MM.1S (cell line): ENCODE measurements at regions not wholly inside any gene's neighbourhood (a gene's known extent, or its start where the extent isn't known, plus 50 kb on each side); places are given as distances from the start of the nearest gene placed in this dataset.

Source experiments
- CTCF ChIP-seq: fragments of 300-600 bp; sonication (generic); IDR thresholded peaks from 2 replicates; pipeline ENCODE4 v1.5.1; 2016; ENCODE audit warnings: antibody characterized with exemption, low read length, mixed read lengths
- EZH2 ChIP-seq: fragments of 300-600 bp; sonication (generic); optimal IDR thresholded peaks from 2 replicates; pipeline ENCODE3; 2017; ENCODE audit warnings: low read depth, mild to moderate bottlenecking, antibody characterized with exemption, low read length, mixed read lengths
- EZH2phosphoT487 ChIP-seq: fragments of 300-600 bp; sonication (generic); IDR thresholded peaks from 2 replicates; pipeline ENCODE4 v1.6.1; 2018; ENCODE audit warnings: antibody characterized with exemption, low read length

GRCh38 chr12:69172491-69172890 is 66.9 kb upstream of the CPSF6 start:
- no peak for TF ChIP-seq CTCF
- TF ChIP-seq EZH2: no peak
- no peak for TF ChIP-seq EZH2phosphoT487
